ENCODE measurements at regions not wholly inside any gene's neighbourhood (a gene's known extent, or its start where the extent isn't known, plus 50 kb on each side); places are given as distances from the start of the nearest gene placed in this dataset.

- no peak overlapping the region for H2AFZ ChIP-seq (ENCODE audit: control insufficient read depth, low read depth, low read length)
- no TSS peak for BruUV-seq (replicated peaks)
- no peaks in the 10 kb centered on the region for H3K27me3 ChIP-seq (replicated peaks in 1 of 2; ENCODE audit: control insufficient read depth in 2 of 2, insufficient read depth in 2 of 2, low read length in 1 of 2)
- in situ Hi-C loops (cut with MboI) = no loop called here
- H4K20me1 ChIP-seq (ENCODE audit: control insufficient read depth, insufficient read depth) = no peaks in the 10 kb centered on the region
- ATAC-seq = no peak
- no peaks in the 10 kb centered on the region for H3K79me2 ChIP-seq (ENCODE audit: control insufficient read depth, insufficient read depth, low read length)
- ChIA-PET SMC1A (ENCODE audit: uncharacterized antibody, unreplicated experiment) (interaction anchor here (1.4 kb wide), 1 partner anchor 32 kb away, joined by 3 read pairs; no protein-coding TSS in a partner anchor), CTCF (no interaction called here), RAD21 (ENCODE audit: unreplicated experiment) (no interaction called here), POLR2A (no interaction called here)
- no peak overlapping the region for H3K27ac ChIP-seq (ENCODE audit: control insufficient read depth, insufficient read depth)
- H3K36me3 ChIP-seq (ENCODE audit: control insufficient read depth in 2 of 2, insufficient read depth in 2 of 2, low read length in 1 of 2) = no peaks in the 10 kb centered on the region
- no peaks in the 10 kb centered on the region for H3K9me3 ChIP-seq (replicated peaks; ENCODE audit: control insufficient read depth, insufficient read depth, low read length)
- no peak for DNase-seq (ENCODE audit: low read depth, low spot score)
- H3K9ac ChIP-seq (ENCODE audit: control insufficient read depth, insufficient read depth, low read length) = no peak overlapping the region
- peaks cover 20% of the 10 kb centered on the region for H3K4me1 ChIP-seq (ENCODE audit: control insufficient read depth, insufficient read depth, low read length)
- no peak overlapping the region for H3K4me3 ChIP-seq
- intact Hi-C loops (cut with micrococcal nuclease; ENCODE audit: unreplicated experiment) = no loop called here
- TF ChIP-seq CREM (IDR thresholded peaks at IDR 0.05; ENCODE audit: low read depth) (no peak), MEF2B (IDR thresholded peaks at IDR 0.05; ENCODE audit: partially characterized antibody, poor library complexity, severe bottlenecking) (no peak), NRF1 (conservative IDR thresholded peaks at IDR 0.05; ENCODE audit: low read depth, low read length) (no peak), PAX8 (IDR thresholded peaks at IDR 0.05) (no peak), CBX3 (IDR thresholded peaks at IDR 0.05; ENCODE audit: borderline replicate concordance, low read depth) (no peak)
- no peak for FAIRE-seq
- no peak overlapping the region for H3K4me2 ChIP-seq (ENCODE audit: control insufficient read depth, insufficient read depth)
These were observed 159.8 kb downstream of the PALM2AKAP2 start for GRCh38 chr9:109939698-109940342.

GRCh38 chr9:109940561-109940960 is 160.6 kb downstream of the PALM2AKAP2 start:
- Histone ChIP-seq H3K9ac (ENCODE audit: control insufficient read depth, insufficient read depth, low read length) (no peak overlapping the region), H3K36me3 (ENCODE audit: control insufficient read depth in 2 of 2, insufficient read depth in 2 of 2, low read length in 1 of 2) (no peaks in the 10 kb centered on the region), H3K79me2 (ENCODE audit: control insufficient read depth, insufficient read depth, low read length) (no peaks in the 10 kb centered on the region), H3K4me1 (ENCODE audit: control insufficient read depth, insufficient read depth, low read length) (peaks cover 13% of the 10 kb centered on the region), H3K27me3 (replicated peaks in 1 of 2; ENCODE audit: control insufficient read depth in 2 of 2, insufficient read depth in 2 of 2, low read length in 1 of 2) (no peaks in the 10 kb centered on the region), H3K4me2 (ENCODE audit: control insufficient read depth, insufficient read depth) (no peak overlapping the region), H2AFZ (ENCODE audit: control insufficient read depth, low read depth, low read length) (no peak overlapping the region), H4K20me1 (ENCODE audit: control insufficient read depth, insufficient read depth) (no peaks in the 10 kb centered on the region), H3K9me3 (replicated peaks; ENCODE audit: control insufficient read depth, insufficient read depth, low read length) (no peaks in the 10 kb centered on the region), H3K27ac (ENCODE audit: control insufficient read depth, insufficient read depth) (no peak overlapping the region), H3K4me3 (no peak overlapping the region)
- WGBS (ENCODE audit: insufficient coverage, insufficient replicate concordance, low lambda C conversion rate, missing lambda C conversion rate) = 37% methylated on average over 3 of the region's 3 CpGs
- FAIRE-seq (no peak), ATAC-seq (no peak), DNase-seq (ENCODE audit: low read depth, low spot score) (no peak)
- CTCF ChIA-PET = no interaction called here
- POLR2A ChIA-PET = interaction anchor here (0.7 kb wide), 1 partner anchor 185 kb away, joined by 4 read pairs; no protein-coding TSS in a partner anchor
- RAD21 ChIA-PET (ENCODE audit: unreplicated experiment) = no interaction called here
- SMC1A ChIA-PET (ENCODE audit: uncharacterized antibody, unreplicated experiment) = interaction anchor here (0.7 to 1.4 kb wide), 3 partner anchors 11 to 33 kb away, joined by 3 to 4 read pairs (median 3); no protein-coding TSS in a partner anchor
- intact Hi-C loops (cut with micrococcal nuclease; ENCODE audit: unreplicated experiment) (no loop called here), in situ Hi-C loops (cut with MboI) (no loop called here)
- no TSS peak for BruUV-seq (replicated peaks)
- no peak; the same call in 1 of the 2 replicates for TF ChIP-seq NFYB (IDR thresholded peaks at IDR 0.05; ENCODE audit: insufficient read depth, low read depth, low read length)
- TF ChIP-seq TCF12 (IDR thresholded peaks at IDR 0.05; ENCODE audit: low read depth, low read length) = no peak
- TF ChIP-seq ZNF24 (IDR thresholded peaks at IDR 0.05) = no peak
- no peak for TF ChIP-seq MEF2B (IDR thresholded peaks at IDR 0.05; ENCODE audit: partially characterized antibody, poor library complexity, severe bottlenecking)
- TF ChIP-seq EGR1 (IDR thresholded peaks at IDR 0.05; ENCODE audit: borderline replicate concordance in 1 of 2, low read depth in 2 of 2, low read length in 2 of 2) = no peak
- no peak for TF ChIP-seq MAX (IDR thresholded peaks at IDR 0.05; ENCODE audit: low read depth, low read length)
- no peak for TF ChIP-seq RBBP5 (conservative IDR thresholded peaks at IDR 0.05)
- TF ChIP-seq ZNF207 (IDR thresholded peaks at IDR 0.05; ENCODE audit: borderline replicate concordance) = no peak
- TF ChIP-seq CEBPB (IDR thresholded peaks at IDR 0.05; ENCODE audit: borderline replicate concordance in 1 of 2, low read depth in 2 of 2, low read length in 2 of 2) = no peak
- TF ChIP-seq RCOR1 (conservative IDR thresholded peaks at IDR 0.05; ENCODE audit: low read depth, low read length) = no peak
- no peak for TF ChIP-seq NR2F1 (conservative IDR thresholded peaks at IDR 0.05)
- TF ChIP-seq RFX5 (IDR thresholded peaks at IDR 0.05; ENCODE audit: low read depth, low read length) = no peak
- no peak for TF ChIP-seq E2F4 (IDR thresholded peaks at IDR 0.05; ENCODE audit: low read depth, low read length)
- TF ChIP-seq POLR2A (IDR thresholded peaks at IDR 0.05; ENCODE audit: low read depth, low read length) = no peak
